RKO (cell line): ENCODE measurements at regions not wholly inside any gene's neighbourhood (a gene's known extent, or its start where the extent isn't known, plus 50 kb on each side); places are given as distances from the start of the nearest gene placed in this dataset.
"Not testable (repeated sequence)": the region's sequence is repeated elsewhere in the genome, so short reads cannot be mapped to it uniquely, and the experiment has no call there.

Experiments
- DNase-seq: peaks from one replicate; pipeline ENCODE4 v3.0.0-alpha.2; 2016; ENCODE audit warnings: low spot score

GRCh38 chrX:3435916-3436315 lies 89.5 kb upstream of the MXRA5 start:
- DNase-seq: not testable (repeated sequence)

- DNase-seq: no peak
These were observed 88.6 kb upstream of the MXRA5 start for GRCh38 chrX:3435057-3435456.

- DNase-seq: no peak
These were observed 82.3 kb upstream of the MXRA5 start for GRCh38 chrX:3428792-3429191.

DNA sequence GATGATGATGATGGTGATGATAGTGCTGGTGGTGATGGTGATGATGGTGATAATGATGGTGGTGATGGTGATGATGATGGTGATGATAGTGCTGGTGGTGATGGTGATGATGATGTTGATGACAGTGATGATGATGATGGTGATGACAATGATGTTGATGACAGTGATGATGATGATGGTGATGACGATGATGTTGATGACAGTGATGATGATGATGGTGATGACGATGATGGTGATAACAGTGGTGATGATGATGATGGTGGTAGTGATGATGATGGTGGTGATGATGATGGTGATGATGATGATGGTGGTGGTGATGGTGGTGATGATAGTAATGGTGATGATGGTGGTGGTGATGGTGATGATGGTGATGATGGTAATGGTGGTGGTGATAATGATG lies 80.1 kb upstream of the MXRA5 start:
- DNase-seq: no peak

- no peak for DNase-seq
These were observed 78.6 kb upstream of the MXRA5 start for GRCh38 chrX:3425031-3425430.

- DNase-seq: no peak
These were observed 73.9 kb upstream of the MXRA5 start for GRCh38 chrX:3420316-3420715.

DNA sequence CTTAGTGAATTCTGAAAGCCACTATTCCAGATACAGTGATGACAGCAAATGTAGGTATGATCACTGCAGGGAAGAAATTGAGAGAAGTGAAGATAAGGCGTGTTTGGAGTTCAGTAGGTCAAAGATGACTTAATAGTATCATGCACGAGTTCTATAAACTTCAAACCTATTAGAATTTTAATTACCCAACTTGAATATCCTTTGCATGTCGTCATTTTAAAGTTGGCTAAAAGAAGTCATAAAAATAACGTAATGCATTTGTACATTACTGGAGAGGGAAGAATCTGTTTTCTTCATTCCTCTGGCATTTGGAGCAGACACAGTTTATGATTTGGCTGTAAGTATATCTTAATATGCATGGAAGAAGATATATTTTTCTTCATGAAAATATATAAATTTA lies 68.6 kb upstream of the MXRA5 start:
- DNase-seq: no peak

DNA sequence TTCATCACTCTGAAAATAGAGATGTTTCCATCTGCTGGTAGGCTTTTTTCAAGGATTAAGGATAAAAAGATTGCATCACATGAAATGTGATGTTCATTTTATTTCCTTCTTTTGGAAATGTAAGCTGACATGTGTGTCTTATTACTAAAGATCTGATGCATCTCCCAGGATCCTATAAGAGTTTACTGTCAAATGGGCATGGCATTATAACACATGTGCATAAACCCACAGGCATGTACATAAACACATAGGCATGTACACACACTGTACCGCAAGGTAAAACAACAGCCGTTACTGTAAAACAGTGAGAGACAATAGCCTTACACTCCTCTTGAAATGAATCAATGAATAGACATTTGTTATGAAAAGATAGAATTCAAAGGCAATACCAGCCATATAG lies 65.2 kb upstream of the MXRA5 start:
- not testable (repeated sequence) for DNase-seq

DNA sequence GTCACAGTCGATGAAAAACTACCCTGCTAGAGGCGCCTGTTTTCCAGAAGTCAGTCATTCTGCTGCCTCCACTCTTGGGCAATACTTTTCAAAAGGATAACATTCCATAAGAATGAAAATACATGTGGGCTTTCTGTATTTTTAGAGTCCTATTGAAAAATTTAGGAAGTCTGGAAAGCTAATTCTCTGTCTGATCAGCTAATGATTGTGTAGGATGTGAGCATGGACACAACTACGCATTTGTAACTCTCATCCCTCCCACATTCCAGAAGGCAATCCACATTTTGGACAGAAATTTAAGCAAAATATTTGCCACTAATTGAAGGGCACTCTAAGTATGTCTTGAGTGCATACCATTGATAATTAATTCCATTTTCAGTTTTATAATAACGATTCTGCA lies 63.5 kb upstream of the MXRA5 start:
- not testable (repeated sequence) for DNase-seq

DNA sequence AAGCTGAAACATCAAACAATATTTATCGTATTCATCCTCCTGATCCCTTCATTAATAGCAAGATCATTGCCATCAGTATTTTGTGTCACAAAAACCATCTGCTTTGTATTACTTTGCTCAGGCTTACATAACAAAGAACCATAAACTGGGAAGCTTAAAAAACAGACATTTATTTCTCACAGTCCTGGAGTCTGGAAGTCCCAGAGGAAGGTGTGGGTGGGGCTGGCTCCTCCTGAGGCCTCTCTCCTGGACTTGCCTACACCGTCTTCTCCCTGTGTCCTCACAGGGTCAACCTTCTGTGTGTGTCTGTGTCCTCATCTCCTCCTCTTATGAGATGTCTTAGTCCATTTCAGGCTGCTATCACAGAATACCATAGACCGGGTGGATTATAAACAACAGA lies 61.3 kb upstream of the MXRA5 start:
- DNase-seq: no peak

DNA sequence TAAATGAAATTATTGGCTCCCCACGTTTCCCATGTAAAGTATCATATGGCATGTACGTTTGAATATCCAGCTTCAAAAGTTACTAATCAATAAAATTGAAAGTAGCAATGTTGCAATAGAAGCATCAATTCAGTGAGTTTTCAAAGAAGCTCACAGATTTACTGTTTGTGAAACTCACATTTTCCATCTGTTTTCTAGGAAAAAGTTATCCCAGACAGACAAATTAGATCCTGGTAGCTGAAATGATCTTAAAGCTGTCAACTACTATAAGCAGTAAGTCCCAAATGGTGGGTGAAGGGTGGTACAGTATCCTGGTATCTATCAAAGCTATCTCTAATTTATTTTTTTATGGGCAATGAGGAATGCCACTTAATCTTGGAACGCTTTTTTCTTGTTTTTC lies 60.7 kb upstream of the MXRA5 start:
- no peak for DNase-seq

DNA sequence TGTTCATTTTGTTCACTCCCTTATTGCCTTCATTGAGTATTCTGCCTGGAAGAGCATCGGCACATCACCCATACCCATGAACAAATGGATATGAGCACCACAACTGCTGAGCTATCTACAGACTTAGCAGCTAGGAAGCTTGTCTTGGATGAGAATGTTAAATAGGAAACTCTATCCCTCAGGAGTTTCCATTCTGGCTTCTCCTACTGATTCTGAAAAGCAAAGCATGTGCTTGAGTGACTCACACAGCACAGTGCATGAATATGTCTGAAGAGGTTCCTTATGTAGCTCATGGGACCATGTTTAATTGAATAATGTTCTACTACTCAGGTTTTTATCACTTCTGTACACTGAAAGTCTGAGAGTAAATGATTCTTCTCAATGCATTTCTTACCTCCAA lies 57.3 kb upstream of the MXRA5 start:
- no peak for DNase-seq
